ENCODE measurements at regions not wholly inside any gene's neighbourhood (a gene's known extent, or its start where the extent isn't known, plus 50 kb on each side); places are given as distances from the start of the nearest gene placed in this dataset.

DNA sequence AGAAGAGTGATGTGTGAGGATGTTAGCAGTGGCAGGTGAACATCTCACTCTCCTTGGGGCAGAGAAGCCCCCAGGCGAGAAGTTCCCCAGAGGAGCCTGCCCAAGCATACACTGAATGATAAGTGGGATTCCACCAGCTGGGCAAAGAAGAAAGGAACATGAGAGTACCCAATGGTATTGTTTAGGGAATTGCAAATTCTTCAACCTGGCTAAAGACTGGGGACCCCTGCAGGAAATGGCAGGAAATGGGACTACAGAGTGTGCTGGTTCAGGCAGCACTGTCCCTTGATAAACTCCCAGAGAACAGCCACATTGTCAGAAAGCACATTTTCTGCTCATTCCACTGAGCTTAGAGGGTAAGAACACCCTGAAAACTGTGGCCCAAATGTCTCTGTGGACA, 121.3 kb downstream of the RPS29 start:
- DNase-seq, result no peak

- DNase-seq, result no peak
Measured at GRCh38 chr14:49463146-49463545, 123.0 kb downstream of the RPS29 start.

- peak; percentile 22 for DNase-seq
Measured at GRCh38 chr14:49461529-49462401, 124.4 kb downstream of the RPS29 start.

- no peak for DNase-seq
Measured at GRCh38 chr14:49460662-49461061, 125.5 kb downstream of the RPS29 start.

GRCh38 chr14:49456589-49456988, 129.6 kb downstream of the RPS29 start:
- no peak for DNase-seq

- no peak for DNase-seq
Measured at GRCh38 chr14:49451938-49452337, 134.2 kb downstream of the RPS29 start.

DNA sequence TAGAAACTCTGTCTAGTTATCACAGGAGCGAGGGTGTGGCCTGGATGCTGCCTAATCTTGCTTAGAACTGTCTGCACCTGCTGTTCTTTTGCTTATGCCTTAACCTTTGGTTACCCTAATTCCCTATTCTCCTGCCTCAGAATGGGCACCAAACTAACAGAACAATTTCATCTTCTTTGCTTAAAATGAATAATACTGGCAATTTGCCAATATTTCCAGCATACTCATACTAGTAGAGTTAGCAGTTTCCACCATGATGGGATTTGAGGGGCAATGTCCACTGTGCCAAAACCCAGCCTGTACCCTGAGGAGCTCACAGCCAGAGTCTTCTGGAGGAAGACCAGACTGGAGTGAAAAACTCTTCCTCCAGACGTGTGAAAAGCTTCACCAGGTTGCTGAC, 136.4 kb downstream of the RPS29 start:
- no peak for DNase-seq

- DNase-seq, result no peak
Measured at GRCh38 chr14:49447540-49448107, 138.6 kb downstream of the RPS29 start.

GRCh38 chr14:49446801-49447200, 139.4 kb downstream of the RPS29 start:
- no peak for DNase-seq

DNA sequence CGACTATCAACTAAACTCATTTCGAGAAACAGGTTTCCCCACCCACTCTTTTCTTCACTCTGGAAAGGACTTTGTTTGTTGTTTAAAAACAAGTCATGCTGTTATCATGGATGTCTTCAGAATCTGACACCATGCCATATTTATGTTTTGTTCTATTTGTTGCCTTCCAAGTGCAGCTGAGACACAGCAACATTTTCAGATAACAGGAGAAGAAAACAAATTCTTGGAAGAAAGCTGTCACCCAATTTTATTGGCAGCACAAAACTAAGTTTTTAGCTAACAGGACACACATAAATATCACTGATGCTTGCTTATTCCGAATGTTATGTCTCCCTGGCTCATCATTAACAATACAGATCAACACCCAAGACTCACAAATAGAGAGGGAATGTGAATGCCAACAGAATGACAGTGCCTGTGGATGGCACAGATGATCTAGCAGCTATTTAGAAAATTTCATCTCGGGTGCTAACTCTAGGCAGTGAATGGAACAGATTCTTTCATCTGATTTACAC, 147.9 kb downstream of the RPS29 start:
- no peak for DNase-seq

DNA sequence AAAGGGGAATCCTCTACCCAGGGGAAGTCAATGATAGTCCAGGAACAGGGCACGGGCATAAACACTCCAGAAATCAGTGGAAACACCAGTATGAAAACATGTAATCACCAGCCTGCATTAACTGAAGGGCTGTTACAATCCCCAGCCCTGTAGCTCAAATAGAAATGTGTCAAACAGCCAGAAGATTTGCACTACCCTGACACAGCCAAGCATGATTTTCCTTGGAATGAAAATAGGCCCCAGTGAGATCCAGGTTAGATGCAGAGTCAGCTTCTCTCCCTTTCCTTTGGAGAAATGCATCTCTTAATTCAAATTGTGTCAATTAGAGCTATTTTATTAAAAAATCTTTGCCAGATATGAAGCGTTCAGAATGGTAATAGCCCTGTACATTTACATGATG, 158.1 kb downstream of the RPS29 start:
- DNase-seq, result no peak

GRCh38 chr14:49427117-49427516, 159.1 kb downstream of the RPS29 start:
- DNase-seq, result no peak

- no peak for DNase-seq
Measured at GRCh38 chr14:49425921-49426320, 160.3 kb downstream of the RPS29 start.

DNA sequence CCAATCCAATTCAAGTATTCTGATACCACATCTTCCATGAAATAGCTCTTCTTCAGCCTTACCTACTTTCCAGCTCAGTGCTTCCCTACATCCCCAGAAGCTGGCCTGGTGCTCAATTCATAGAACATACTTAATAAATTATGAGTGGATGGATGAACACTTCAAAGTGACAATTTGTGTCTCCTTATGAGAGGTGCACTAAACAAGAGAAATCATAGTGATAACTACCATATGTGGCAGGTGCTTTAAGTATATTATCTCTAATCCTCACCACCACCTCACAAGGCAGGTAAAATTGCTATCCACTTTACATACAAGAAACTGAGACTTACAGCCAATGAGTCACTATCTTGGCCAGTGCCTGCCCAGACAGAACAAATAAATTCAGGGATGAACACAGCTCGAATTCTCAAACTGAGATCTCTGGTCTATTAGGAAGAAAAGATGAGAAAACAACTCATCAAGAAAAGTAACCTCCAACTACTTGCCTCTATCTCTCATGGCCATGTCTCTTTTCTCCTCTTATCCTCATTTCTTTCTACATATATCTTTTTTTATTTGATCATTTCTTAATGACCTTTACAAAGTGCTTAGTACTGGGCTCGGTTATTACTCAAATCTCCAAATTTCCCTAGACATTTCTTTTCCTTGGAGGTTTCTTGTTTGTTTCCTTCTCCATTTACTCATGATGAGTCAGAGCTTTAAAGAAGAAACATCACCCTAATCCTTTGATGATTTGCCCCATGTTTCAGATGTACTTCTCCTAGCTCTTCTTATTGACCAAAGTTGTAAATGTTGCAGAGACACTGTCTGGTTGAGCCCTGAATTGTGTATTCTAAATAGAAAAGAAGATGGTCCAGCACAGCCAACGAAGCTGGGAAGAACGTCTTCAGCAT, 161.5 kb downstream of the RPS29 start:
- DNase-seq, result no peak

DNA sequence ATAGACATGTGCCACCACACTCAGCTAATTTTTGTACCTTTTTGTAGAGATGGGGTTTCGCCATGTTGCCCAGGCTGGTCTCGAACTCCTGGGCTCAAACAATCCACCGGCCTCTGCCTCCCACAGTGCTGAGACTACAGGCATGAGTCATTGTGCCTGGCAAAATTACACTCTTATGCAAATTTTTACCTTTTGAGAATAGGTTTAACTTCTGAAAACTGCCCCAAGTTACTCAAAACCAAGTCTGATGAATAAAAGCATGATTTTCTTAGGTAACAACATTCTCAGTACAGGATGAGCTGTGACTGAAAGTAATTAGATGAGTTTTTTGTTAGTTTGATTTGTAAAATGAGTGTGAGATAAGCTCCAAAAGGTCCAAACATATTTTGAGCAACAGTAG, 166.0 kb downstream of the RPS29 start:
- no peak for DNase-seq

DNA sequence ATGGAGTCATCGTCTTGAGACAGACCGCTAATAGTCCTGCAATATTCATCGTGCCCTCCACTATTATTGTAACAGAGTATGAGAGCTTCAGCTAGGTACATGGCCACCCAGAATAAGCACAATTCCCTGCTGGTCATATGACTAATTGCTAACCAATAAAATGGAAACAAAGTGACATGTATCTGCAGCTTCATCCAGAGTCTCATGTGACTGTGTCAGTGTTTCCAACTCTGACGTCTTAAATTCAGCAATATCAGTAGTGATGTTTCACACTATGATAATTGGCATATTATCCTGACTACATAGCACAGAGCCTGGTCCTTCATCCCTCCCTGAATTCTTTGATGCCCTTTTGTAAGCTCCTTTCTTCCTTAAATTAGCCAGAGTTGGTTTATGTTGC, 167.4 kb downstream of the RPS29 start:
- no peak for DNase-seq

DNA sequence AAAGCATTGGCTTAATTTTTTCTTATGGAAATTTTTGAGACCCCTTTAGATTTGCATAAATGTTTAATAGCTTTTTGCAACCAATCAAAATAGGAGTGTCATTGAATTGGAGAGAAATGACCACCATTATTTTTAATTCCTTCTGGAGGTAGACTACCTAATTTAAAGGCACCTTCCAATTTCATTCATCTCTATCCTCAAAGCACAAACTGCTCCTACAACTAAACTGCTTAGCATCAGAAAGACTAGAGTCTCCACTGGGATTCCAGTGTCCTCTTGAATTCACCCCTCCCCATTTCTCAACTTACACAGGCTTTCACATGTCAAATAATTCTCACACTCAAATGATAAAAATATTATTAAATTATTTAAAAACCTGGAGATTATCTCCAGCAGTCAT, 168.4 kb downstream of the RPS29 start:
- DNase-seq, result no peak

DNA sequence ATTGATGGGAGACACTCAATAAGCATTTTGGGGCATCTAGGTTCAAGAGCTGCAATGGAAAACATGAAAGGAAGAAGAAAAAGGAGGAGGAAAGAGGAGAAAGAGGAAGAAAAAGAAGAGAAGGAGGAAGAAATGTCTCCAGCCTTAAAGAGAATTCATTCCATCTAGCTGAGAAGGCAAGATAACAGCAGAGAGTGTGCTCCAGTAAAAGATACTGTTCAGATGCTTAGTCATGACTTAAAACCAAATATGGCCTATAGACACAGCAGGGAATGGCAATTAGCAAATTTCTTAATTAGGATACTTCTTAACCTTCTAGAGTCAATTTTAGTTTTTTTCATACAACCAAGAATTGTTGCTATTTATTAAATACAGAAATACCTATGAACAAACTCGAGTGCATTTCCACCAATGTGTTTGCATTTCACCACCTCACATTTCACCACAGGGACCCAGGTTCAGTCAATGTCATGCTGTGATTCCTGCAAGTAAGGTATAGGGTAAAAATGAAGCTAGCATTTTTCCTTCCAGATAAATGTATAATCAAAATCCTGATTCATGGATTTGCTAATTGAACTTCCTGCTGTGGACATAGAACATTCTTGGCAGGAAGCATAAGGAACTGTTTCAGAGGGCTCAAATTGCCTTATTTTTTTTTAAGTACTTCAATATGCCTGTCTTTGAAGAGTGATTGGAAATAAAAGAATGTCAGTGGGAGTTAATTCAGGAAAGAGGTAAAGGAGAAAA, 177.8 kb downstream of the RPS29 start:
- no peak for DNase-seq

DNA sequence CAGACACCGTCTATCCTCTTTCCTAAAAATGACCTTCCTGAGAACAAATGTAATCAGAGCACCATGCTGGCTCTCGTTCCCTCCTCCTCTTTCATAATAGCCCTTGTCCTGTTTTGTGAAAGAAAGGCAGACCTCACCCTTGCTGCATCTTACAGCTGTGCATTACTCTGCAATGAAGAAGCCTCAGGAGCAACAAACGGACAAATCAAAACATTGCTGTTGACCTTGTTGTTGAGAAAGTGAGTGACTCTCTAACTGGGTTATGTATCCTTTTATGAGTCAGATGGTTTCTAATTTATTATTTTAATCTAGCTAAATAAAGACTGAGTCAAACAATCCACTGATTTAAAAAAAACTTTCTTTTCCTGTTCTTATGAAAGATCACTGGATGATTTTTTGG, 180.9 kb downstream of the RPS29 start:
- no peak for DNase-seq

DNA sequence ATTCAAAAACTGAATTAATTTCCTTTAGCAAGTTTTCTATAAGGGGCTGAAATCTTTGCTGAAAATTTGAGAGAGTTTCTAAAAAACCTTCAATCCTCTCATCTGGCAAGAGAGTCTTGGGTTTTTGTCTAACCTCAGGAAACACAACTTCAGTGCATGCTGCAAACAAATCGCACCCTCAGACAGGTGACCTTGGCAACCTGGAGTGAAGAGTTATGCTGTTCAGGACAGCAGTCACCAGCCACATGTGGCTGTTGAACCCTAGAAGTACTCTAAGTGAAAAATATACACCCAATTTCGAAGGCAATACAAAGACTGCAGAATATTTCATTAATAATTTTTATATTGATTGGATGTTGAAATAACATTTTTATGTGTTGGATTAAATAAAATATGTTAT, 184.8 kb downstream of the RPS29 start:
- no peak for DNase-seq

GRCh38 chr14:49396801-49397200, 189.4 kb downstream of the RPS29 start:
- no peak for DNase-seq

DNA sequence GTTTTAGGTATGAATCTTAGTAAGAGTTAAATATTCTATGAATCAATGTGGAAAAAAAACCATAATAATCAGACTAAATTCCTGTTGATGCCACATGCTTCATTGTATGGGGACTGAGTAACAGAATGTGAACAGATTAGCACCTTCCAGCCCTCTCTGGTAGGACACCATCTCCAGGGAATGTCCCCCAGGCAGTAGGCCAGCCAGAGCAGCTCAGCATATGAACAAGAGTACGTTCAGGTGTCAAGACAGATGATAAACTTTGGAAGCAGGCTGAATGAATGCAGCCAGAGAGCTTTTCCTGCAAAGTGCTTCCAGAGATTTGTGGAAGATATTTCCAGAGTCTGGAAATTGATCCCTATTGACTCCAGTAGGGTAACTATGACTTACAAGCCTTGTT, 204.4 kb downstream of the RPS29 start:
- no peak for DNase-seq

Measured in skin of body (tissue), 1 donor.